HEK293T (cell line): ENCODE measurements at regions not wholly inside any gene's neighbourhood (a gene's known extent, or its start where the extent isn't known, plus 50 kb on each side); places are given as distances from the start of the nearest gene placed in this dataset.

ENCODE experiments used
- CTCF ChIA-PET: fragments of 350-600 bp; formaldehyde crosslinking; extraction: SDS; loops from one replicate; lab custom pipeline; 2021; ENCODE audit warnings: antibody characterized with exemption, inconsistent platforms; lab: Yijun Ruan, JAX
- POLR2A ChIA-PET: fragments of 350-600 bp; formaldehyde crosslinking; extraction: SDS; loops from one replicate; lab custom pipeline; 2020; ENCODE audit warnings: antibody characterized with exemption, inconsistent platforms; lab: Yijun Ruan, JAX
- DNase-seq: peaks from one replicate; pipeline ENCODE4 v3.0.0; 2012; ENCODE audit warnings: mixed read lengths; ENCODE audit errors: extremely low spot score
- ARNT ChIP-seq: fragments of 450-650 bp; IDR thresholded peaks from 2 replicates; pipeline ENCODE4 v1.6.1; 2017; ENCODE audit warnings: mild to moderate bottlenecking
- BHLHE40 ChIP-seq: fragments of 450-650 bp; IDR thresholded peaks from 2 replicates; pipeline ENCODE4 v1.6.1; 2016; ENCODE audit warnings: mild to moderate bottlenecking, moderate library complexity, borderline replicate concordance
- CTBP1 ChIP-seq: fragments of 450-650 bp; IDR thresholded peaks from 2 replicates; pipeline ENCODE4 v1.6.1; 2016; ENCODE audit warnings: borderline replicate concordance
- ELF4 ChIP-seq: fragments of 450-650 bp; IDR thresholded peaks from 2 replicates; pipeline ENCODE4 v1.6.1; 2017; ENCODE audit warnings: antibody characterized with exemption
- FOXA1 ChIP-seq: fragments of 450-650 bp; IDR thresholded peaks from 2 replicates; pipeline ENCODE4 v1.6.1; 2016; ENCODE audit warnings: mild to moderate bottlenecking
- FOXK2 ChIP-seq: fragments of 450-650 bp; IDR thresholded peaks from 2 replicates; pipeline ENCODE4 v1.6.1; 2016; ENCODE audit warnings: mild to moderate bottlenecking
- FOXM1 ChIP-seq: fragments of 450-650 bp; IDR thresholded peaks from 2 replicates; pipeline ENCODE4 v1.6.1; 2017; ENCODE audit warnings: mild to moderate bottlenecking, borderline replicate concordance
- HDGF ChIP-seq: fragments of 450-650 bp; IDR thresholded peaks from 2 replicates; pipeline ENCODE4 v1.6.1; 2017; ENCODE audit warnings: antibody characterized with exemption, borderline replicate concordance
- L3MBTL2 ChIP-seq: fragments of 450-650 bp; conservative IDR thresholded peaks from 2 replicates; pipeline ENCODE4 v1.6.1; 2016; ENCODE audit warnings: mild to moderate bottlenecking
- LEF1 ChIP-seq: fragments of 450-650 bp; IDR thresholded peaks from 2 replicates; pipeline ENCODE4 v1.6.1; 2017; ENCODE audit warnings: mild to moderate bottlenecking, borderline replicate concordance
- NFRKB ChIP-seq: fragments of 450-650 bp; IDR thresholded peaks from 2 replicates; pipeline ENCODE4 v1.6.1; 2016; ENCODE audit warnings: mild to moderate bottlenecking, moderate library complexity
- PKNOX1 ChIP-seq: fragments of 450-650 bp; IDR thresholded peaks from 2 replicates; pipeline ENCODE4 v1.6.1; 2016
- SP1 ChIP-seq: fragments of 450-650 bp; IDR thresholded peaks from 2 replicates; pipeline ENCODE4 v1.6.1; 2017
- SUZ12 ChIP-seq: fragments of 450-650 bp; IDR thresholded peaks from 2 replicates; pipeline ENCODE4 v1.6.1; 2016; ENCODE audit warnings: mild to moderate bottlenecking
- TARDBP ChIP-seq: fragments of 450-650 bp; IDR thresholded peaks from 2 replicates; pipeline ENCODE4 v1.6.1; 2016
- ZNF384 ChIP-seq: fragments of 450-650 bp; IDR thresholded peaks from 2 replicates; pipeline ENCODE4 v1.6.1; 2016

DNA sequence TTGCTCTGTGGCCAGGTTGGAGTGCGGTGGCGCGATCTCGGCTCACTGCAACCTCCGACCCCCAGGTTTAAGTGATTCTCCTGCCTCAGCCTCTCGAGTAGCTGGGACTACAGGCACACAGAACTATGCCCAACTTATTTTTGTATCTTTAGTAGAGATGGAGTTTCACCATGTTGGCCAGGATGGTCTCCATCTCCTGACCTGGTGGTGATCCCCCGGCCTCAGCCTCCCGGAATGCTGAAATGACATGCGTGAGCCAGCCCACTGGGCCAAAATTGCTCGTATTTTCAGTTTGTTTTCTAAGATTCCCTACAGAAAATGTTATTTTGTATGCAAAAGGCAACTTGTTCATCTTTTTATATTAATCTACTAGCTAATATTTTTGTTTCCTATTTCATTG is 782.6 kb downstream of the TLE1 start:
- ChIA-PET CTCF (no interaction called here), POLR2A (no interaction called here)
- no peak for DNase-seq
- TF ChIP-seq FOXA1, result no peak

DNA sequence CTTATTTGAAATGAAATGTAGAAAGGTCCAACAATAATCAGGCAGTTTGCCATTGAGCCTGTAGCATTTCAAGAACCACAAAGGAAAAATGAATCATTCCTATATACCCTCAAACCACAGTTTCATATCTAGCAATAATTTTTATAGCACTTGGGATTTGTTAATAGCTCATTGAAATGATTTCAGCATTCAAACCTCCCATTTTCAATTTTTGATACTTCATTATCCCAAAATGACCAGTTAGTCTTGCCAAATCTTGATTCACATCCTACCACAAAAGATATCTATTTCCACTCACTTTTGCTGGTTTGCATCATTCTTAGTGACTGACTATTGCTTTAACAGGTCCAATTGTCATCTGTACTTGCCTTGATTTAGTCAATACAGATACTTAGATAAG is 790.1 kb downstream of the TLE1 start:
- CTCF ChIA-PET, result no interaction called here
- TF ChIP-seq FOXK2 (no peak), FOXM1 (no peak), NFRKB (no peak), TARDBP (no peak), SP1 (no peak), L3MBTL2 (no peak), ARNT (no peak), ZNF384 (no peak)
- no peak for DNase-seq
- POLR2A ChIA-PET, result no interaction called here

DNA sequence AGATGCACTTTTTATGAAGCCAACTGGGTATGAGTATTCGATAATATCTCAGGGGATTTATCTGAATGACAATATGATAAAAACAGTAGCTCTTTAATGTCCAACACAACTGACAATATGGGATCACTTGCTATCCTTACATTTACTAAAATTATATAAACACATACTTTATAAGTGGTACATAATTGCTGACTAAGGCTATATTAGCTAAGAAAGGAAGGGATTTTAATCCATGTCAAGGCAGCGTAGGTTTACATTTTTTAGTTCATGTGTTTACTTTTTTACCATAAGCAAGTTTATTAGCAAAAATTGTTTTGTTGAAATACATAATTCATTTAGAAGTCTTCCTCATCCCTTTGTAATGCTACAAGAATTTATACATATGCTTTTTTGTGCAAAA is 796.2 kb downstream of the TLE1 start:
- DNase-seq, result no peak
- TF ChIP-seq TARDBP, result no peak
- no peak for TF ChIP-seq LEF1
- no peak for TF ChIP-seq PKNOX1
- no peak for TF ChIP-seq L3MBTL2
- TF ChIP-seq NFRKB, result no peak
- TF ChIP-seq CTBP1, result no peak
- no peak for TF ChIP-seq ARNT
- TF ChIP-seq ELF4, result no peak
- no peak for TF ChIP-seq ZNF384
- no peak for TF ChIP-seq FOXK2
- TF ChIP-seq SUZ12, result no peak
- TF ChIP-seq BHLHE40, result no peak
- TF ChIP-seq SP1, result no peak
- TF ChIP-seq FOXA1, result no peak
- no peak for TF ChIP-seq FOXM1
- no peak for TF ChIP-seq HDGF
- CTCF ChIA-PET, result no interaction called here
- POLR2A ChIA-PET, result no interaction called here

DNA sequence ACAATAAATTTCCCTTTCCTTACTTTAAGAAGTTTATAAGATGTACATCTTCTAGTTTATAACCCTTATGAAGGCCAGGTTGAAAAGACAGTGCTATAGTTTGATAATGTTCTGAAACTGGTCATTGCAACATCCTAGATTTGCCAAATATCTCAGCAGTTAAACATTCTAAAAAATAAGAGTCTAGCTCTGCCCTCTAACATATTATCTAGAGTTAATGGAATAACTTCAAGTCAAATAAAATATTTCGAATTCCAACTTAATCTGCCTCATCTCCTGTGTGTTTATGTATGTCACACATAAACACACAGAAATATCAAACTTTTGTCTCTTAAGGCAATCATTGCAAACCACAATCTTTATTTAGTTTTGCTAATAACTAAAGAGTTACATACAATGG is 796.6 kb downstream of the TLE1 start:
- POLR2A ChIA-PET, result no interaction called here
- no peak for DNase-seq
- CTCF ChIA-PET, result no interaction called here
- TF ChIP-seq HDGF (no peak), ZNF384 (no peak), ARNT (no peak), FOXM1 (no peak), NFRKB (no peak), CTBP1 (no peak), L3MBTL2 (no peak), LEF1 (no peak)

DNA sequence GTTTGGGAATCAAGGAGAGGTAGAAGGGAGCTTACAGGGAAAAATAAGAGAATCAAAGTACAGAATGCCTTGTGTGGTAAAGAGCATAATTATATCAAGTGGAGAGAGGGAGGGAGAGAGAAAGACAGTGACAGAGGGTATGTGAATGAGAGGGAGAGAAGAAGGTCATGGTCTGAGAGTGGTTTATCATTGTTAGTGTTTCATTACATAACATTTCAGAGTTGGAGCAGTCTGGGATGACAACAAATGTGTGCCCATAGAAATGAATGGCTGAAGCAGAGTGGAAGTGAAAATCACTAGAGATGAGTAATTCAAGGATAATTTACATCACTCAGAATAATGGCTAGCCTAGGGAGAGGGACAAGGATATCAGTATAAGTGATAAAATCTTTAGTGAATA is 799.2 kb downstream of the TLE1 start:
- ChIA-PET CTCF (no interaction called here), POLR2A (no interaction called here)

GRCh38 chr9:80885894-80886293 is 803.5 kb downstream of the TLE1 start:
- ChIA-PET CTCF (no interaction called here), POLR2A (no interaction called here)
- no peak for DNase-seq
- TF ChIP-seq FOXK2 (no peak), LEF1 (no peak), PKNOX1 (no peak), ARNT (no peak), FOXM1 (no peak), SP1 (no peak), FOXA1 (no peak), HDGF (no peak), ZNF384 (no peak), TARDBP (no peak), ELF4 (no peak), L3MBTL2 (no peak), BHLHE40 (no peak), SUZ12 (no peak)

More for the DNA sequence above, 799.2 kb downstream of the TLE1 start:
- DNase-seq, result no peak
- no peak for TF ChIP-seq FOXA1
- TF ChIP-seq BHLHE40, result no peak
- no peak for TF ChIP-seq L3MBTL2
- TF ChIP-seq FOXK2, result no peak
- no peak for TF ChIP-seq SUZ12
- TF ChIP-seq NFRKB, result no peak
- TF ChIP-seq LEF1, result no peak
- TF ChIP-seq ZNF384, result no peak
- no peak for TF ChIP-seq ARNT
- no peak for TF ChIP-seq HDGF
- TF ChIP-seq CTBP1, result no peak
- no peak for TF ChIP-seq TARDBP
- no peak for TF ChIP-seq ELF4
- no peak for TF ChIP-seq PKNOX1

GRCh38 chr9:80883826-80884579 is 805.3 kb downstream of the TLE1 start:
- ChIA-PET CTCF (no interaction called here), POLR2A (no interaction called here)
- TF ChIP-seq FOXM1 (no peak), FOXK2 (no peak), LEF1 (no peak), L3MBTL2 (no peak), HDGF (no peak), FOXA1 (no peak), PKNOX1 (no peak), CTBP1 (no peak), TARDBP (no peak), SUZ12 (no peak), NFRKB (no peak), BHLHE40 (no peak), ARNT (no peak), ZNF384 (no peak), SP1 (no peak), ELF4 (no peak)
- DNase-seq, result no peak
